Endodermal cell (in vitro differentiated cells): ENCODE measurements at regions not wholly inside any gene's neighbourhood (a gene's known extent, or its start where the extent isn't known, plus 50 kb on each side); places are given as distances from the start of the nearest gene placed in this dataset.

Experiments used
- DNase-seq: peaks from one replicate; pipeline ENCODE4 v3.0.0-alpha.2; 2017
- H3K27ac ChIP-seq: 2 replicates; pipeline ENCODE4 v1.5.1; 2013; ENCODE audit warnings: mild to moderate bottlenecking, low read depth, low read length, moderate library complexity
- H3K27me3 ChIP-seq: 2 replicates; pipeline ENCODE4 v1.6.1; 2013; ENCODE audit warnings: mild to moderate bottlenecking, low read length, moderate library complexity; ENCODE audit not compliant: insufficient read depth, control insufficient read depth, poor library complexity, severe bottlenecking
- H3K36me3 ChIP-seq: 2 replicates; pipeline ENCODE4 v1.7.0; 2013; ENCODE audit warnings: mild to moderate bottlenecking, low read length, moderate library complexity; ENCODE audit not compliant: control insufficient read depth, insufficient read depth
- H3K4me1 ChIP-seq: one replicate; pipeline ENCODE4 v1.7.0; 2013; ENCODE audit warnings: low read length; ENCODE audit not compliant: control insufficient read depth, insufficient read depth
- H3K4me3 ChIP-seq: 2 replicates; pipeline ENCODE4 v1.5.1; 2013; ENCODE audit warnings: mild to moderate bottlenecking, low read length, moderate library complexity
- H3K9ac ChIP-seq: 2 replicates; pipeline ENCODE4 v1.6.1; 2013; ENCODE audit warnings: mild to moderate bottlenecking, low read length, moderate library complexity; ENCODE audit not compliant: poor library complexity, severe bottlenecking; ENCODE audit errors: extremely low read depth
- H3K9me3 ChIP-seq: 2 replicates; pipeline ENCODE4 v1.6.1; 2013; ENCODE audit warnings: mild to moderate bottlenecking, low read length, moderate library complexity; ENCODE audit not compliant: control insufficient read depth
- H3K27ac Mint-ChIP-seq: 2 replicates; pipeline ENCODE4 v1.8.0; 2020; ENCODE audit warnings: mixed read lengths
- H3K27me3 Mint-ChIP-seq: 2 replicates; pipeline ENCODE4 v1.8.0; 2021; ENCODE audit warnings: mild to moderate bottlenecking, mixed read lengths; ENCODE audit not compliant: insufficient read depth
- H3K36me3 Mint-ChIP-seq: 2 replicates; pipeline ENCODE4 v1.8.0; 2020; ENCODE audit warnings: low read depth, mixed read lengths
- H3K4me1 Mint-ChIP-seq: 2 replicates; pipeline ENCODE4 v1.8.0; 2020; ENCODE audit warnings: mixed read lengths
- H3K4me3 Mint-ChIP-seq: 2 replicates; pipeline ENCODE4 v1.8.0; 2020; ENCODE audit warnings: mild to moderate bottlenecking, moderate library complexity, mixed read lengths
- H3K9me3 Mint-ChIP-seq: 2 replicates; pipeline ENCODE4 v1.8.0; 2020; ENCODE audit warnings: mild to moderate bottlenecking, mixed read lengths
- WGBS, 2 experiments: methylation state at CpG; one replicate each; pipeline versions ENCODE4 v1.1.5 to v1.1.7; 2013; ENCODE audit warnings: missing lambda C conversion rate in 2 of 2, mixed read lengths in 1 of 2; ENCODE audit not compliant: insufficient coverage in 1 of 2, insufficient read length in 1 of 2; 5-methylcytosine and 5-hydroxymethylcytosine counted together
- TF ChIP-seq, protein P1 (sequence below): fragments of 200-600 bp; sonication (generic); conservative IDR thresholded peaks from 2 replicates; pipeline ENCODE4 v1.5.0; 2021; ENCODE audit warnings: antibody characterized with exemption, mild to moderate bottlenecking

DNA sequence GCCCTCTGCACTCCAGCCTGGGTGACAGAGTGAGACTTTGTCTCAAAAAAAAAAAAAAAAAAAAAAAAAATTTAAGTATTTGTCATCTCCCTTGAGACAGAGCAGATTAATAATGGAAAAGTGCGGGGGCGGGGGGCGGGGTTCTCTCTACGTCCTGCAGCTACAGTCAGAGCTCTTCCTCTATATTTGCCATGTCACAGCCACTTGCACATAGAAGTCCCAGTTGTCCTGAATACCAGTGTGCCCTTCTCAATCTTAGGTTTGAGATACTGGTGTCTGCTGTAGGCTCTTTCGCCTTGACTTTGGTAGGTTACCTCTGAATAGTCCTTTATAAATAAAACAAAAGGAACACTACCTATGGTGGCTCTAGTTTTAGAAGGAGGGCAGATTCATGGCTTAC lies 237.8 kb upstream of the PGRMC2 start:
- TF ChIP-seq, protein P1, sequence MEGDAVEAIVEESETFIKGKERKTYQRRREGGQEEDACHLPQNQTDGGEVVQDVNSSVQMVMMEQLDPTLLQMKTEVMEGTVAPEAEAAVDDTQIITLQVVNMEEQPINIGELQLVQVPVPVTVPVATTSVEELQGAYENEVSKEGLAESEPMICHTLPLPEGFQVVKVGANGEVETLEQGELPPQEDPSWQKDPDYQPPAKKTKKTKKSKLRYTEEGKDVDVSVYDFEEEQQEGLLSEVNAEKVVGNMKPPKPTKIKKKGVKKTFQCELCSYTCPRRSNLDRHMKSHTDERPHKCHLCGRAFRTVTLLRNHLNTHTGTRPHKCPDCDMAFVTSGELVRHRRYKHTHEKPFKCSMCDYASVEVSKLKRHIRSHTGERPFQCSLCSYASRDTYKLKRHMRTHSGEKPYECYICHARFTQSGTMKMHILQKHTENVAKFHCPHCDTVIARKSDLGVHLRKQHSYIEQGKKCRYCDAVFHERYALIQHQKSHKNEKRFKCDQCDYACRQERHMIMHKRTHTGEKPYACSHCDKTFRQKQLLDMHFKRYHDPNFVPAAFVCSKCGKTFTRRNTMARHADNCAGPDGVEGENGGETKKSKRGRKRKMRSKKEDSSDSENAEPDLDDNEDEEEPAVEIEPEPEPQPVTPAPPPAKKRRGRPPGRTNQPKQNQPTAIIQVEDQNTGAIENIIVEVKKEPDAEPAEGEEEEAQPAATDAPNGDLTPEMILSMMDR, result no peak
- no peaks in the 10 kb centered on the region for H3K9me3 ChIP-seq
- Mint-ChIP-seq H3K27ac (peak overlapping the region; percentile 80), H3K4me3 (no peak overlapping the region), H3K36me3 (no peaks in the 10 kb centered on the region), H3K4me1 (peaks cover 46% of the 10 kb centered on the region), H3K9me3 (no peaks in the 10 kb centered on the region), H3K27me3 (no peaks in the 10 kb centered on the region)
- no peak overlapping the region for H3K4me3 ChIP-seq
- no peak for DNase-seq
- WGBS, 2 experiments, result 73% methylated on average over 4 to 5 of the region's 5 CpGs
- H3K27ac ChIP-seq, result no peak overlapping the region
- no peaks in the 10 kb centered on the region for H3K36me3 ChIP-seq
- peaks cover 10% of the 10 kb centered on the region for H3K4me1 ChIP-seq
- H3K27me3 ChIP-seq, result no peaks in the 10 kb centered on the region
- no peak overlapping the region for H3K9ac ChIP-seq

DNA sequence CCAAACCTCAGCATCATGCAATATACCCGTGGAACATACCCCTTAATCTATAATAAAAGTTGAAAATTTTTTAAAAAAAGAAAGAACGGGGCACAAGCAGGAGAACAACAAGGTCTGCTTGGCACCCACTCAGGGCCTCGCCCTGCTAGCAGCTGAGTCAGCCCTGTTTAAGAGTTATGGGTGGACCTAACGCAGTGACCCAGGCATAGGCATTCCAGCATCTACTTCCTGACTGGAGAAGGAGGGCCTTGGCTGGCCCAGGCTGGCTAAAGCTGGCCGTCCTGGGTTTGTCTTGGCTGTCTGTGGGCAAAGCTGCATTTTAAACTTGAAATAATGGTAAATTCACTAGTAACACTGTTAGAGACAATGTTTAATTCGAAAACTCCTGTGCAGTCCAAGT lies 236.7 kb upstream of the PGRMC2 start:
- Histone ChIP-seq H3K4me3 (no peak overlapping the region), H3K27ac (no peak overlapping the region), H3K36me3 (no peaks in the 10 kb centered on the region), H3K27me3 (no peaks in the 10 kb centered on the region), H3K4me1 (peaks cover 7% of the 10 kb centered on the region), H3K9ac (no peak overlapping the region), H3K9me3 (no peaks in the 10 kb centered on the region)
- TF ChIP-seq, protein P1, result no peak
- H3K27ac Mint-ChIP-seq, result peak overlapping the region; percentile 61
- H3K4me1 Mint-ChIP-seq, result peaks cover 42% of the 10 kb centered on the region
- no peaks in the 10 kb centered on the region for H3K9me3 Mint-ChIP-seq
- H3K27me3 Mint-ChIP-seq, result no peaks in the 10 kb centered on the region
- no peak overlapping the region for H3K4me3 Mint-ChIP-seq
- DNase-seq, result no peak
- 91 to 100% methylated on average over 2 to 6 of the region's 6 CpGs for WGBS, 2 experiments
- H3K36me3 Mint-ChIP-seq, result no peaks in the 10 kb centered on the region

DNA sequence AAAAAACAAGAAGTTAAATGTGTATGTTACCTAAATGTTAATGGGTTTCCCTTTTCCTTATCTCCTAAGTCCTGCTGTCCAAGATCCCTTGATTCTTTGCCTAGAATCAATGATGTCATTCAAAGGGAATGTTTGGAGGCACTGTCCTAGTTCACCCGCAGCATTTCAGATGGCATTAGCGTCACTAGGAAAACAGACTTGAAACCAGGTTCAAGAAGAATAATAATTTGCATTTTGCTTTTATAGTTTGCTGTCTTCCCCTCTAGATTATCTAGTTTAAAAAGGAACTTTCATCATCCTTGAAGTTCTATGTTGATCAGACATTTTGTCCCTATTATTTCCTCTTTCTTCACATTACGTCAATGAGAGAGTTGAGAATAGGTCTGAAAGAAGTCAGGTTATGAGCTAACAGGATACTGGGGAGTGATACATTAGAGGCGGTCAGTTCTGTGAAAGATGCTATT lies 234.1 kb upstream of the PGRMC2 start:
- peaks cover 37% of the 10 kb centered on the region for H3K4me1 Mint-ChIP-seq
- no peak overlapping the region for H3K4me3 Mint-ChIP-seq
- no peaks in the 10 kb centered on the region for H3K9me3 Mint-ChIP-seq
- H3K36me3 ChIP-seq, result no peaks in the 10 kb centered on the region
- H3K9me3 ChIP-seq, result no peaks in the 10 kb centered on the region
- no peaks in the 10 kb centered on the region for H3K27me3 ChIP-seq
- no peaks in the 10 kb centered on the region for H3K36me3 Mint-ChIP-seq
- H3K9ac ChIP-seq, result no peak overlapping the region
- TF ChIP-seq, protein P1, result no peak
- H3K27ac ChIP-seq, result no peak overlapping the region
- peaks cover 11% of the 10 kb centered on the region for H3K4me1 ChIP-seq
- DNase-seq, result no peak
- 77 to 86% methylated on average over 2 to 4 of the region's 4 CpGs for WGBS, 2 experiments
- H3K27me3 Mint-ChIP-seq, result no peaks in the 10 kb centered on the region
- no peak overlapping the region for H3K27ac Mint-ChIP-seq
- no peak overlapping the region for H3K4me3 ChIP-seq
